NCI-H226 (cell line): ENCODE measurements at regions not wholly inside any gene's neighbourhood (a gene's known extent, or its start where the extent isn't known, plus 50 kb on each side); places are given as distances from the start of the nearest gene placed in this dataset.
"Not testable (repeated sequence)": the region's sequence is repeated elsewhere in the genome, so short reads cannot be mapped to it uniquely, and the experiment has no call there.

Experiments used
- DNase-seq: peaks from one replicate; pipeline ENCODE4 v3.0.0-alpha.2; 2015

DNA sequence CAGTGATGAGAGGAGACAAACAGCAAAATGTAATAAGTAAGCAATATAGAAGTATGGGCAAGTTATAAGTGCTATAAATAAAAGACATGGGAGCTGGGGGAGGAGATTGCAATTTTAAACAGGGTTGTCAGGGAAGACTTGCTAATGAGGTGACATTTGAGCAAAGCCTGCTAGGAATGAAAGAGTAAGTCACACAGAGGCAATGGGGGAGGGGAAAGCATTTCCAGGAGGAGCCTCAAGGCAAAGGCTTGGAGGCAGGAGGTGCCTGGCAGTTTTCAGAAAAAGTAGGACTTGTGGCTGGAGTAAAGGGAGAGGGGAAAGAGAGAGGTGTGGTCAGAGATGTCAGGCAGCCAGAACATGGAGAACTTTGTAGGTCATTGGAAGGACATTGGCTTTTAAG lies 124.4 kb upstream of the NMUR2 start:
- DNase-seq: no peak

DNA sequence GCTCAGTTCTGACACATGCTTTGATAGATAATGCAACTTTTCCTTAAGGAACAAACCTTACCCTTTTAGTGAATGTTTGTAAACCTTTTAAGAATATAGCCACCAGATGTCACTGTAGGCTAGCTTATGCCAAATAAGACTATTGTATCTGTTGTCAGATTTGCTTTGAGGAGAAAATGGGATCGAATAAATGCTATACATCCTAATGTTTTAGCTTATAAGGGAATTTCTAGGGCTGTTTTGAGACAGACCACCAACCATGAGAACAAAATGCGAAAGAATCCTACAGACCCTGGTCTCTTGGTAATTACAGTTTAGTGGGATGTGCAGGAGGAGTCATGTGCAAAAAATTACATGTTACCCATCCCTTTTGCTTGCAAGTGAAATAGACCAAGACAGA lies 127.6 kb upstream of the NMUR2 start:
- DNase-seq: no peak

DNA sequence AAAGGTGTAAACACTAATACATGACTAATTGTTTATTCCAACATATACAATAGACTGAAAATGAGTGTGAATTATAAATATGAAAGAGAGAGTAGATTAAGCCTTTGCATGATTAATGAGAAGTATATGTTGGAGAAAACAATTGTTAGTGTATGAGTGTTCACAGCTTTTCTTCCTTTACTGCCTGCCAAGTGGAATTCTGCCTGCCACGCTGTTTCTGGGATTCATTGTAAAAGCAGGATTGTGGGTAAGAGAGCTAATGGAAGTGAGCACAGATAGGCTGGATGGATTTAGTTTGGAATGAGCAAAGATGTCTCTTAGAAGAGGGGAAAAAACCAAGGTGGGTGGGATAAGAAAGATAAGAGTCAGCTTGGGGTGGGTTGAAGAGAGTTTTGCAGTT lies 129.6 kb upstream of the NMUR2 start:
- DNase-seq: no peak

DNA sequence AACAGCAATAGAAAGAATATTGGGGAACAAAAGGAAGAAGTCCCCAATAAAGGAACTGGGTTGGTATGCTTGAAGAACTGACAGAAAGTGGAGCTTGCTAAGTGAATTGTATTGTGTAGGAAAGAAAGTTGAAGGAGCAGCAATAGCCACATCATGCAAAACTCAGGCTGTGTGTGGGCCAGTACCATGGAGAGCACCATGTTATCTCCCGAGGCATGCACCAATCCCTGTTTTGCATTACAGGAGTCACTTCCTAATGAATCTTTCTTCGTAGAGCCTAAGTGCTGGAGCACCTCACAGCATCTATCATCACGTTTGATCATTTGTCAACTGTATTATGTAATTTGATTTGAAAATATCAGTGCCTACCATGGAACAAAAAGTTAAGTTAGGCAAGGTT lies 137.7 kb upstream of the NMUR2 start:
- DNase-seq: no peak

DNA sequence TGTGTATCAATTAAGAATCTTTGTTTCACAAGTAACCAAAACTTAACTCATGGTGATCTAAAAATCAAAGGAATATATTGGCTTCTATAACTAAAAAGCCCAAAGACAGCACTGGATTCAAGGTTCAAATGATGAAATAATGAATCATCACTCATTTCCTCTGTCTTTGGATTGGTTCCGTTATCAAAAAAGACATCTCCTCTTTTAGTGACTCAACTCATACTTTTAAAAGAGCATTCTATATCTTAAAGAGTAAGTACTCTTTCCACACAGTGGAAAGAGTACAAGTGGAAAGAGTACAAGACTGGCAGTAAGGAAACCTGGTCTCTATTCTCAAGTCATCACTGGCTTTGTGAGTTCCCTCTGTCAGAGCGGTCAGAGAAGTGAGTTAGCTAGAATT lies 141.4 kb upstream of the NMUR2 start:
- no peak for DNase-seq

DNA sequence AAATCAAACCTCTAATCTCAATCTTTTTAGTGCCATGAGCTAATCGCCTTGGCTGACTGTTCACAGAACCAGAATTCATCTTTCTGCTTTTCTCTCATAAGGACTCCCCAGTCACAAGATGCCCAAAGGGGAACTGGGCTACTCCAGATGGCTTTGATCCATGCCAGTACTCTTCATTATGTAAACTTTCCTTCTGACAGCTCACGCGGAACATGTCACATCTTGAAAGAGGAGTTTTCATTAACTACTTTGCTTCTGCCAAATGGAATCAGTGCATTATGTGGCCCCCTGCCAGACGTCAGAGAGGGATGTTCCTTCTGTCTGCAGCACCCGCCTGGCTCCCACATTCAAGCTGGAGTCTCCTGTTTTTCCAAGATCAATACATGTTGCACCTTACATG lies 142.1 kb upstream of the NMUR2 start:
- DNase-seq: no peak

DNA sequence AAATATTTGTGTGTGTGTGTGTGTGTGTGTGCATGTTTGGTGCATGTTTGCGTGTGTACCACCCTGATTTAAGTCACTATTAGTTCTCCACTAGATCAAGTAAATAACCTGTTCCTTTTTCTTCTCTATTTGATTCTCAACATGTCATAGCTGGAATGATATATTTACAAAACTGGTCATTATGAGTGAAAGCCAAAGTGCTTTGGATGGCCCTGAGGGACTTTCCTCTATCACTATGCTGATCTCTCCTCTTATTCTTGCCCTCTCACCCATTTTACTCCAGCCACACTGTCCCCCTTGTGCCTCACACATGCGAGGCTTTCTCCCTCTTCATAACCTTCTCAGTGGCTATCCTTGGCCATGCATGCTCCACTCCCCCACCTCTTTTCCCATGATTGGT lies 144.6 kb upstream of the NMUR2 start:
- no peak for DNase-seq

DNA sequence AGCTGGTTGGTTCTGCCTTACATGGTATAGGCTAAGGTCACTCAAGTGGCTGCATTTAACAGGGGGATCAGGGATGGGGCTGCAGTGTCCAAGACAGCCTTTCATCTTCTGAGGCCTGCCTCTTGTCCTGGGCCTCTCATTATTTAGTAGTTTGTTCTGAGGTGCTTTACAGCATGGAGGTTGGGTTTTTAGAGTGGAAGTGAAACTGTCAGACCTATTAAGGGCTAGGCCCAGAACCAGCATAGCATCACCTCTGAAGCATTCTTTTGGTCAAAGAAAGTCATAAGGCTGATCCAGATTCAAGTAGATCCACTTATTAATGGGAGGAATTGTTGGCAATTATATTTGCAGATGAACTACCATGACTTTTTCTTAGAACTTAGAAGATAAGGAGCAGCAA lies 146.0 kb upstream of the NMUR2 start:
- no peak for DNase-seq

DNA sequence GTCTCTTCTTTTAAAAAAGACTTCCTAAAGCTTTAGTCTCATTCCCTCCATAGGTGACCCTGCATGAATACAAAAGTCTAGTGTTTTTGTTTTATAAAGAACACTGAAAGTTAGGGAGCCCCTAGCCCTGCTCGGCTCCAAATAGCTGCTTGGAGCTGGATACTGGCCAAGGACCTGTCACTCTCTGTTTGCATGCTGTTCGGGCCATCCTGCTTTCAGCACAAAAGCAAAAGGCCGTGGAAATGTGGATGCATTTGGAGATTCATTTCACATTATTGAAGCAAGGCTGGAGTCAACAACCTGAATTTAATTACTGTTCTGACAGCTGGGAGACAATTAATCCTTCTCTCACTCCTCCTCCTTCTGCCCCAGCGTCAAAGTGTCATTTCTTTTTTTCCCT lies 151.7 kb upstream of the NMUR2 start:
- DNase-seq: no peak

DNA sequence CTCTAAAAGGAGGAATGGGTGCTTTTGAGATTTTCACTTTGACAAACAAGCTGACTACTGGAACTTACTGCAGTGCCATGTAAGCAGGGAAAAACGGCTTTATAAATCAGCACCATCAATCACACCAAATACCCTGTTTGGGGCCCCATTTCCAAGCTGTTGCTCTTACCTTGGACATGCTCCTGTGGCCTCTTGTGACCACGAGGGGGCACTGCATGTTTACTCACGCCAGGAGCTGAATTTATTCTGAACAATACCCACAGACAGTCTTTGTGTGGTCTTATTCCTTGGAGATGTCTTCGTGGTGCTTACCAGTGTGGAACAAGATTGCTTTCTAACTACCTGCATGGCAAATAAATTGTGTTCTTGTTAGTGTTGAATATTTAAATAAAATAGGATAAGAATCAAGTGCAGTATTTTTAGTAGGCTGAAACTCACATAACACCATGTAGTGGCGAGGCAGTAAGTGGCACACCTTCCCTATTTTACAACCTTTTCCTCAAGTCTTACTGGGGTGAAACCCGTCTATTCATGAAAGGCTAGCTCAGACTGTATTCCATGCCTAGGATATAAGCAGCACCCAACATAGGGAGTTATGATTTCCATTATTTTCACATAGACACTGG lies 155.5 kb upstream of the NMUR2 start:
- no peak for DNase-seq

DNA sequence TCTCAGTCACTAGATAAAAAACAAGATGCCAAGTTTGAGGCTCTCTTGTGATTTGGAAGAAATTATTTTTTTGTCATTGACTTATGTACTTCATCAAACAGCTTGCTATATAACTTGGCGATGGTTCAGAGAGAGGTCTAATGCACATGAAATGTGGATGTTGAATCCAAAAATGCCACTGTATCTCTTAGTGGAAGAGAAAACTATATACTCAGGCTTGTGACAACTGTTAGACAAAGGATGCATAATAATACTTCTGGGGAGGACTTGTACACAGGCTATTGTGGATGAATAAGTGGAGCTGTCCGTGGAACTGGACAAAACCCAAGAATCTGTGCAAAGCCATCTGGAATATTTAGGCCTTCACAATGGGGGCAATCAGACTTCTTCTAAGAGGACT lies 162.9 kb upstream of the NMUR2 start:
- no peak for DNase-seq

DNA sequence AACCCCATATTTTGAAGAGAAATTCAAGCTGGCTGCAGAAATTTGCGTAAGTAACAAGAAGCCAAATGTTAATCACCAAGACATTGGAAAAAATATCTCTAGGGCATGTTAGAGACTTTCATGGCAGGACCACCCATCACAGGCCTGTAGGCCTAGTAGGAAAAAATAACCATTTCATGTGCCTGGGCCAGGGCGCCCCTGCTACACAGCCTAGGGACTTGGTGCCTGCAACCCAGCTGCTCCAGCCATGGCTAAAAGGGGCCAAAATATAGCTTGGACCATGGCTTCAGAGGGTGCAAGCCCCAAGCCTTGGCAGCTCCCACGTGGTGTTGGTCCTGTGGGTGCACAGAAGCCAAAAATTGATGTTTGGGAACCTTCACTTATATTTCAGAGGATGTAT lies 167.7 kb upstream of the NMUR2 start:
- no peak for DNase-seq

DNA sequence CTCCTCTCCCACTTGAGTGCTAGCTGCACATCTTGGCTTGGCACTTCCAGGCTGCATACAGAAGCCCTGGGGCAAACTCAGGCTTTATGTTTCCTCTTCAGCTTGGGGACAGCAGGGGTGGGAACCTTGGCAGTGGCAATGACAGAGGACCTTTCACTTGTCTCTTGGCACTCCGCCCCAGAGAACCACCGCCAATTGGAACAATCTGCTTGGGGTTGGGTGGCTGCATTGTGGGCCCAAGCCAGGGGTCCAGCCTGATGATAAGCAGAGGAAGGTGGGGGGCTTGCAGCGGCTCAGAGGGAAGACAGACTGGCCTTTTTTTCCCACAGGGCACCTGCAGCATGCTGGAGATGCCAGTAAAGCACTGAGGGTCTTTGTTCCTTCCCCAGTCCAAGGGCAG lies 179.0 kb upstream of the NMUR2 start:
- DNase-seq: no peak

DNA sequence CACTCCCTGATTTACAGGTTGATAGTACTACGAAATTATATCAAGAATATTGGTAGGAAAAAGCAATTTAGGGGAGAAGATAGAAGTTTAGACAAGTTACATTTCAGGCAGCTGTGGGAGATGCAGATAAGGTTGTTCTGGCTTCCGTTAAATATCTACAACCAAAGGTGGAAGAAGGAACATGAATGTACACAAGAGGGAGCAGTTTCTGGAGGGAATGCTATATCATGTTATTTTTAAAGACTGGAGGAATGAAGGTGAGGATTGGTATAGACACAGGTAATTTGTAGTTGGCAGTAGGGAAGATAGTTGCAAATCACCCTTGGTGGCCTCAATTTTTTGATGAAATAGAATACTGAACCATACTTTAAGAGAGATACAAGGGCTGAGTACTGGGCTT lies 187.3 kb upstream of the NMUR2 start:
- DNase-seq: no peak

DNA sequence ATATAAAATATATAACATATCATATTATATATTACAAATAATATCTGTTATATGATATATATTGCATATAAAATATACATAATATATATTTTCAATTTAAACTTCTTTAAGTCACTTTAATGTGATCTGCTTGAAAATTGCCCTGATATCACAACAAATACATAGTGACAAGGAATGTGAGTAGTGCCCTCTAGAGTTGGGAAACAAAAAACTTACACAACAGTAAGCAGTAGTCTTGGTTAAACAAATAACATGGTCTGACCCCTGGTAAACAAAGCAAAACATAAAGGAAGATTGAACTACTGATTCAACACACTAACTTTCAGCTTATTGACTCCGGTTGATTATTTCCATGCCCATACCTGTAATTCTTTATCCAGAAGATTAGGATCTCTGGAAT lies 188.3 kb upstream of the NMUR2 start:
- no peak for DNase-seq

DNA sequence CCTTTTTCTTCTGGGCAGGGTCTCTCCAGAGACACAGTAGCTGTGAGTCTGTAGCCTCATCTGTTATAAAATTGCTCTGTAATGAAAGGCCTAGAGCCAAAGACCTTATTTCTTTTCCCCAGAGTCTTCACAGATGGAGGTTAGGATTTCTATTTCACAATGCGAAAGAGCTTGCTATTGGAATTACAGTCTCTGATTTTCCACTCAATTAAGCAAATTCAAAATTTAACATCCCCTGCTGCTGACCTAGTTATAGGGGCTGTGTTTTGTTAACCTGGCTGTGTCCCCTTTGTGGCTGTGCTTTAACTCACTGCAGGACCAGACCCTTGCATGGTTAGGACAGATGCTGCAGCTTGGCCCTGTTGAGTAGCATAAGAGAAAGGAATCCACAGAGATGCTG lies 190.3 kb upstream of the NMUR2 start:
- DNase-seq: no peak

DNA sequence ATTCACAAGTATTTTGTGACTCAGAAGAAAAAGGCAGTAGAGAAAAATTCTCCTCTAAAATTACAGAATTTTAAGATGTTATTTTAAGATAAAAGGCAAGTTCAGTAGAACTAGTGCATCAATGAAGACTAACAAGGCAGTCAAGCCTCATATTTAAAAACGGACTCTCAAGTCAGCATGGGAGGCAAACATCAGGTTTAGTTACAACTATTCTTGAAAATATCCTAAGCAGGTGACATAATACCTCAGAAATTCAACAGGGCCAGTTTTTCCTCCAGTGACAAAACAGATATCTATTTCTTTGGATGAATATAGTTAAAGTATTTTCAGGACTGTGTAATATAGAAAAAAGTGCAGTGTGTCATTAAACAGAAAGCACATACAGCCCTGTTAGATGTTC lies 194.0 kb upstream of the NMUR2 start:
- no peak for DNase-seq

DNA sequence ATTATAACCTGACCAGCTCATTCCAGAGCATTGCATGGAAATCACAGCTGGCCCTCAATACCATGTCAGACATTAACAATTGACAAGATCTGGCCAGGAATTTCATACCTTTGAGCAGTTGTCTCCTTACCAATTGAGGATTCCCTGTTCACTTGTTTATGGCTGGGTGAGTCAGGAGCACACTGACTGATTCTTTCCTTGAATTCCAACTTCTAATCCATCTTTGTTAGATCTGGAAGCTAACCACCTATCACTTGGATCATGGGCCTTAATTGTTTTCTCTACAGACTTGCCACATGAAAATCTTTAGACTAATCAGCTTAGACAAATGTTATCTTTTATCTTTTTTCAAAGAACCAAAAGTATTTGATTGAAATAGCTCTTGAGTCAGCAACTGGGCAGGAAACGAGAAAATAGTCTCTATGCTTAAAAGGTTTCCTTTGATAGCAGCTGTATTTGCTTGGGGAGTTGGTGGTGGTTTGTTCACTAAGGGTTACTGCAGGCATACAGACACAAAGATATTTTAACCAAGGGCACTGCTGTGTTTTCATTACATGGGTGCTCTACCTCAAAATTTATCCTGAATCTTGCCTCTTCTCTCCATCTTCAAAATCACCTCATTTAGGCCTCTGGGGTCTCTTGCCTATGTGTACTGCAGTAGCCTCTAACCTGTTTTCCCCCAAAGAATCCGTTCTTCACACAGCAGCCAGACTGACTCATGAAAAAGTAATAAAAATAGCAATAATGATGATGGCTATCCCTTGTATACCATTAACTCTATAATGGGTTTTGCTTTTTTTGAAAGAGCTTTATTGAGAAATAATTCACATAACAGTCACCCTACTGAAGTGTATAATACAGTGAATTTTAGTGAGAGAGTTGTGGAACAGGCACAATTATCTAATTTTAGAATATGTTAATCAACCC lies 197.0 kb upstream of the NMUR2 start:
- no peak for DNase-seq

DNA sequence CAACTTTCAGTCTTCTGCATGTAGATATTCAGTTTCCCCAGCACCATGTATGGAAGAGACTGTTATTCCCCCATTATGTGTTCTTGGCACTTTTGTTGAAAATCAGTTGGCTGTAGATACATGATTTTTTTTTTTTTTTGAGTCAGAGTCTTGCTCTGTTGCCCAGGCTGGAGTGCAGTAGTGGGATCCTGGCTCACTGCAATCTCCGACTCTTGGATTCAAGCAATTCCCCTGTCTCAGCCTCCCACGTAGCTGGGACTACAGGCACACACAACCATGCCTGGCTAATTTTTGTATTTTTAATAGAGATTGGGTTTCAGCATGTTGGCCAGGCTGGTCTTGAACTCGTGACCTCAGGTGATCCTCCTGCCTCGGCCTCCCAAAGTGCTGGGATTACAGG lies 201.0 kb upstream of the NMUR2 start:
- not testable (repeated sequence) for DNase-seq

DNA sequence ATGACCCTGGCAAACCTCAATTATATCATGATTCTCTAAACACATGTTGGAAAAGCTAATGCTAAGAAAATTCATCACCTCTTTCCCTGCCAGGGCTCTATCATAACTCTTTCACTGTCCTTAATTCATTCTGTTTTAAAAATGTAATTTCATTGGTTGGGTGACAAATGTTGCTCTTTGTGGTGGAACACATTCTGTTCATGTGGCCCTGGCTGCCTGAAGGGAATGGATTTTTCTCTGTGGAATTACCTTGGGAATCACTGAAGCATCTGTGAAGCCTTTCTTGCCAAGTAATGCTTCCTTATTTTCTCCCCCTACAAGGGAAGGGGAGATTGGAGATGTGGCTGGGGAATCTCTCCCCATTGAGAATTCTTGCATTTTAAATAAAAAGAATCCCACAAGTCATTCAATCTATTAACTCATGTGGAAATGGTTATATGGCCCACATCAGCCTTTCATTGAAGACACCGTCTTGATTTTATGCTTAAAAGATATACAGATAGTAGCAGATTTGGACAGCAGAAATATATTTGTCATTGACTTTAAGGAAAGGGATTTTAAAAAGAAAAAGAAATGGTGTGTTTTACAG lies 201.8 kb upstream of the NMUR2 start:
- DNase-seq: no peak

DNA sequence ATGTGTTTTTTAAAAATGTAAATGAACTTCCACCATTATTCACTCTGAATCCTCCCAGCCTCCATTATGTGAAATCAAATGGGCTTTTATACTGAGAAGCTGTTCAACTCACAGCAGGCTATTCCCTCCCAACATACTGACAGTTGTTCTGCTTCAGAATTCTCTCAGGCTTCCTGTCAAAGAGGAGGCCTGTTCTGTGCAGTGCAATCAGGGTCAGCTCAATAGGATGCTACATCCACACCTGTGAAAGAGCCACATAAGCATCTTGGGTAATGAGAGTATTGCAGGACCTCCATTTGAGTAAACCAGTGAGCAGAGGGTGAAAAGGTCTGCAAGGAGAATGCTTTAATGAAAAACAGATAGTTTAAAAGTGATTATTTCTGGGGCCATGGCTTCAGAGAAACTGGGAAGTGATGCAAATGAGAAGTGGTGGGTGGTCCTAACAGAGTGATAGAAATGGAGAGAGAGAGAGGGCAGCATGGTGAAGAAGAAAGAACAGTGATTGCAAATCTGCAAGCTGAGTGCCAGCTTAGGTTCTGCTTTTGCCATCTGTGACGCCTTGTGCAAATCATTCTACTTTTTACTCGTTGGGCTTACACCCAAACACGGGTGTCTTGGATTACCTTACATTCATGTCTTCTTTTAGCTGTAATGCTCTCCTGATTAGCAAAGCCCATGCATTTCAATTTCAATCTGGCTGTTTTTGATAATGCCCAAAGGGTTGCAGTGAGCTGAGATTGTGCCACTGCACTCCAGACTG lies 202.5 kb upstream of the NMUR2 start:
- DNase-seq: no peak

DNA sequence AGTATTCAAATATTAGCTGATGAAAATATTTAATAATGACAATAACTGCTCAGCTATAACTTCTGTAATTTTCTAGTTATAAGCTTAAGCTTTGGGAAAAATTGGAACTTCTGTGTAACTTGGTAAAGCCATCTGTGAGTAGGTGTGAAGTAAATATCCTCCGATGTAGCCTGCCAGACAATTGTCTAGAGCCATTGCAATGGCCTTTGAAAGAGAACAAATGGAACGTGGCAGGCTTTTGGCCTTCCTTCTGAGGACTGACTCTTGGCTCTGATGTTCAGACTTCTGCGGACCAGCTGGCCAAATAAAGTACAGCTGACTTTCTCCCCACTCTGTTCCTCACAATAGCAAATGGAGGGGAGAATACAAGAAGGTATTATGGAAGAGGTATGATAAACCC lies 203.4 kb upstream of the NMUR2 start:
- no peak for DNase-seq

DNA sequence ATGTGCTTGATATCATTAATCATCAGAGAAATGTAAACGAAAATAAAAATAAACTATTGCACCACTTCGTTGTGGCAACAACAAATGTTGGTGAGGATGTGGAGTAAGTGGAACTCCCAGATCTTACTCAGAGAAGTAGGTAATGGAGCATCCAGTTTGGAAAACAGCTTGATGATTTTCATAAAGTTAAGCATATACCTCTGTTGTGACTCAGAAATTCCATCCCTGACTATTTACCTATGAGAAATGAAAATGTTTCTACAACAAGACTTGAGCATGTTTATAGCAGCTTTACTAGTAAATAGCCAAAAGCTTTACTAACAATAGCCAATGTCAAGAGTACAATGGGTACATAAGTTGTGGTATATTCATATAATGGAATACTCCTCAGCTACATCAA lies 214.7 kb upstream of the NMUR2 start:
- no peak for DNase-seq

DNA sequence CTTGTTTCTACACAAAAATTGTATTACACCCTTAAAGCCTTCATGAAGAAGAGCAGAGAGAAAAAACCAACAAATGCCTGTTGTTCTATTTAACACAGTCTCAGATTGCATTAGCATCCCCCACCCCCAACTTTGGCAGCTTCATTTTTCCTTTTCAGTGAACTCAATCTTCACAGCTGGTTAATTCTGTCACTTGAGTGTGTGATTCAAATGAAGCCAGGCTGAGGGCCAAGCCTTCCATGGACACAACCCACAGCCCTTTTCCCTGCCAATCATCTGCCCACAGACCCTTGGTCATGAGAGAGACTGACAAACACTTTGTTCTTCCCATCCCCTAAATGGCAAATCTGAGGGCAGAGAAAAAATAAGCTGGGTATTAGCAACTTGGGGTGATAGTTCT lies 217.5 kb upstream of the NMUR2 start:
- DNase-seq: no peak
